COLO829 (cell line): ENCODE measurements at regions not wholly inside any gene's neighbourhood (a gene's known extent, or its start where the extent isn't known, plus 50 kb on each side); places are given as distances from the start of the nearest gene placed in this dataset.

ENCODE experiments used
- DNase-seq: peaks from one replicate; pipeline ENCODE4 v3.0.0; 2012; ENCODE audit warnings: low spot score

DNA sequence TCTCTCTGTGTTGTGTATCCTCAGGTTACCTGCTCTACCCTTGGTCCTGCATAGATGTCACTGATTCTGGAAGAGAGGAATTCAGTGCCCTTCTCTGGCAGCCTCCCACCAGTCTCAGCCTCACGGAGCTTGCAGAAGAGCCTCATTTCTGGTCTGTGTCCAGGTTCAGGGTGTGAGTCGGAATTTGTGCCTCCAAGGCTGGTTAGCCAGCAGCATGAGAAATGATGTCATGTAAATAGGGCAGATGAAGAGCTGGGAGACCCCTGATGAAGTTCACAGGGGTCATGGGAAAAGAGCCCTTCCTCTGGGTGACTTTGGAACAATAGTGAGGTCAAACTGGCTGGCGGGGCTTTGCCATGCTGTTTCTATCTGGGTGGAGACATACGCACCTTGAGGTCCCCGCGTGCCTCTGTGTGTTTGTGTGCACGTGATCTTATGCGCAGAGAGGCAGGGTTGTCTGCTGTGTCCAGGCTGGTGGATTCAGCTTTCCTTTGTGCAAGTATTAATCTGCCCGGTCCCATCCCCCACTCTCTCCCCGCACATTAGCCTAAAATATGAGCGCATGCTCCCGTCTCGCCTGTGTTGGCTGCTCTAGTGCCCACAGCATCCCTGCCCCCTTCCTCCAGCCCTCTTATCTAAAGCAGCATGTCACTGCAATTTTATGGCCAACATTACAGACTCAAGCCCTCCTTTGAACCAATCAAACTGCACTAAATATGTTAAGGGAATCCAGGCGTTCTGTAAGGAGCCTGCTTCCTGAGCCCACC lies 256.3 kb upstream of the ZFHX3 start:
- DNase-seq = no peak

DNA sequence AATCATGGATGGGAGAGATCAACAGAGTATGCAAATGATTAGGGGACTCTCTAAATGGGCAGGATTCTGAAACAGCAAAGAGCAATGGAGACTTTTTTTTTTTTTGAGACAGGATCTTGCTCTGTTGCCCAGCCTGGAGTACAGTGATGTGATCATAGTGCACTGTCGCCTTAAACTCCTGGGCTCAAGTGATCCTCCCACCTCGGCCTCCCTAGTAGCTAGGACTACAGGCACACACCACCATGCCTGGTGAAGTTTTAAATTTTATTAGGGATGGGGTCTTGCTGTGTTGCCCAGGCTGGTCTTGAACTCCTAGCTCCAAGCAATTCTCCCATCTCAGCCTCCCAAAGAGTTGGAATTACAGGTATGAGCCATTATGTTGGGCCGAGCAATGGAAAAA lies 255.0 kb upstream of the ZFHX3 start:
- DNase-seq = no peak

GRCh38 chr16:73301984-73302383 lies 254.1 kb upstream of the ZFHX3 start:
- no peak for DNase-seq

- DNase-seq = no peak
Observed at GRCh38 chr16:73299346-73299745, 251.4 kb upstream of the ZFHX3 start.

DNA sequence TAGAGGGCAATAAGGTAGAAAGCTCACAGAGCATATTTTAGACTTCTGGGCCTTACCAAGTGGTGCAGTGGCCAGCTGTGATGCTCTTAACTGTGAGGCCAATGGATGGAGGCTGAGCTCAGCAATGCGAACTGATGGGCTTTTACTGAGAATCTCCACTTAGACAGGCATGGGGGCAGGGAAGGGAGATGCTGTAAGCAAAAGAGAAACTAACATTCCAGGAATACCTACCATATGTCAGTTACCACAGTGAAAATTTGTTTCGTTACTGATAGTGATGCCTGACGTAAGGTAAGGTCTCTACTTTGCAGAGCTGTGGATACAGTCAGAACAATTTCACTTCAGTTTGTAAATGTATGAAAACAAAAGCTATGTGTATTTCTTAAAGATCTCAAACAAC lies 250.6 kb upstream of the ZFHX3 start:
- DNase-seq = no peak

GRCh38 chr16:73290258-73290657 lies 242.3 kb upstream of the ZFHX3 start:
- no peak for DNase-seq

DNA sequence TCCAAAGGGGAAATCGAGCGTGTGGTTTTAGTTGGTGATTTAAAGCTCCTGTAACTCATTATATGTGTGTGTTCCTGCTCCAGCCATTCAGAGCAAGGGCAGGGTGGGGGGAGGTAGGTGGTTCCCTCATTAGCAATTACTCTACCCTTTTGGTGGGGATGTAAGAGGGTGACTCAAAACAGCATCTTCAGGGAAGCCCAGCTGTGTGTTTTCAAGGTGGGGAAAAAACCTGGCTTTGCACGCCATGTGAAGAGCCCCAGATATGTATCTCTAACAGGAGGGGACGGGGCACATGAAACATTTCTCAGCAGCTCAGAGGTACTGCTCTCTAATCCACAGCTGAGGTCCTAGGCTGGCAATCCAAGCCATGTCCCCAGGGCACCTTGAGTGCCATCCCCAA lies 241.3 kb upstream of the ZFHX3 start:
- no peak for DNase-seq

GRCh38 chr16:73288520-73288919 lies 240.6 kb upstream of the ZFHX3 start:
- DNase-seq = no peak

DNA sequence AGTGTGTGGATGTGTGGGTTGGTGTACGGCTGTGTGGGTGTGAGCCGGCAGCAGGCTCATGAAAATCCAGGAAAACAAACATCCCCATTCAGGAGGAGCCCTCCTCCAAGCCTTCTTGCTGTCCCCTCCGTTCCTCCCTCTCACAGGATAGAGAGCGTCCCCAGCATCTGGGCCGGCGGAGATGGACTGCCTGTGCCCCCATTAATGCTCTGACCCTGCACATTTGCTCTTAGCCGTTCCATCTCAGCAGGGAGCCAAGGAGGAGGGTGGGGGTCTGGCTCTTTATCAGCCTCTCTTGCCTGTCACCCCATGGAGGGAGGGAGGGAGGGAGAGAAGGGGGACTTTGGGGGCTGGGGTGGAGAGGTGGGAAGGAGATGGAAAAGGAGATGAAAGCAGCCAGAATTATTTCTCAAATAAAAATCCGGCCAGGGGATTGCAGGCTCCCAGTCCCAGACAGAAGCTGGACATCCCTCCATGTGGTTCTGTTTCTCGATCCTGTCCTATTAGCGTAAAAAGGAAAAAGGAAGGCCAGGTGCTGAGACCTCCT lies 240.0 kb upstream of the ZFHX3 start:
- DNase-seq = no peak

- no peak for DNase-seq
Observed at GRCh38 chr16:73286346-73287267, 238.7 kb upstream of the ZFHX3 start.

- DNase-seq = no peak
Observed at GRCh38 chr16:73285436-73286201, 237.7 kb upstream of the ZFHX3 start.

- DNase-seq = no peak
Observed at GRCh38 chr16:73280388-73280787, 232.5 kb upstream of the ZFHX3 start.

- no peak for DNase-seq
Observed at GRCh38 chr16:73279451-73279850, 231.5 kb upstream of the ZFHX3 start.

DNA sequence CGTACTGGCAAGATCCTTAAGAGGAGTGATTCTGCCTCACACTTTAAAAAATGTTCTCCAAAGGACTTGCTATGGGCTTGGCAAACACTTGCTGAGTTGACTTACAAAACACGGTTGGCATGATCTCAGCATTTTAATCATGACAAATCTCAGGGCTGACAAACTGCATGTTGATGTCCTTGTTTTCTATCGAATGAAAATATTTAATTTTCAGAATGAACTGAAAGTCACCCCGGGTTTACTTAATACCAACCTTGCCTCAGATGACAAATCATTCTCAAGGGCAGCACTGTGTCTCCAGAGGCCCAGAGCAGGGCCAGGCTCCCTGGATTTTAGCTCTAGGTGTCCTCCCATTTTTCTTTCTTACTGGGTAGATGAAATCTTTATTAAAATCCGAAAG lies 229.1 kb upstream of the ZFHX3 start:
- no peak for DNase-seq

DNA sequence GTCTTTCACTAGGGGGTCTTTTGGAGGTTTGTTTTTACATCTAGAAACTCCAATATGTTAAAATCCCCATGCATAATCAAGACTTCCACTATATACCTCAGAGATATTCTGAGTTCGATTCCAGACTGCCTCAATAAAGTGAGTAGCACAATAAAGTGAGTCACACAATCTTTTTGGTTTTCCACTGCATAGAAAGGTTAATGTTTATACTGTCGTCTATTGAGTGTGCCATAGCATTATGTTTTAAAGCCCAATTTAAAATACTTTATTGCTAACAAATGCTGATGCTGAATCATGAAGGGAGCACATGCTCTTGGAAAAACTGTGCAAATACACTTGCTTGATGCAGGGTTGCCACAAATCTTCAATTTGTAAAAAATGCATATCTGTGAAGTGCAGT lies 227.5 kb upstream of the ZFHX3 start:
- DNase-seq = no peak

GRCh38 chr16:73275024-73275423 lies 227.1 kb upstream of the ZFHX3 start:
- no peak for DNase-seq

DNA sequence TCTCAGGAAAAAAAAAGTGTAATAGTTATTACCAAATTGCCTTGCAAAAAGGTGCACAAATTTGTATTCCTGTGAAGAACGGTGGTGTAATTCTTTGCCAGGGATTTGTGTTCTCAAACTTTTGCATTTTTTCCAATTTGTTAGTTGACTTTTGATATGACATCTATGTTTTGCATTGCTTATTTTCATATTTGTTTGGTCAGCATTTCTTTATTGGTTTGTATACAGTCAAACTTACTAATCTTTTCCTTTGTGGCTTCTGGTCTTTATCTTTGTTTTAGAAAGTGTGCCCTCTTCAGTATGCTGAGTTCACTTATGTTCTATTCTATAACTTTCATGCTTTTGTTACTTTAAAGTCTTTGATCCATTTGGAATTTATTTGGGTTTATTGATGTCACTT lies 226.2 kb upstream of the ZFHX3 start:
- DNase-seq = no peak

- no peak for DNase-seq
Observed at GRCh38 chr16:73268366-73268993, 220.6 kb upstream of the ZFHX3 start.

- no peak for DNase-seq
Observed at GRCh38 chr16:73265935-73266334, 218.0 kb upstream of the ZFHX3 start.

- no peak for DNase-seq
Observed at GRCh38 chr16:73265124-73265837, 217.4 kb upstream of the ZFHX3 start.

- DNase-seq = no peak
Observed at GRCh38 chr16:73262931-73263330, 215.0 kb upstream of the ZFHX3 start.
